GM21529 (cell line): ENCODE measurements at regions not wholly inside any gene's neighbourhood (a gene's known extent, or its start where the extent isn't known, plus 50 kb on each side); places are given as distances from the start of the nearest gene placed in this dataset.

ENCODE experiments used
- ATAC-seq: cut with Tn5 transposase; IDR thresholded peaks from one replicate; pipeline ENCODE4 v1.9.1; 2021; ENCODE audit not compliant: unreplicated experiment

DNA sequence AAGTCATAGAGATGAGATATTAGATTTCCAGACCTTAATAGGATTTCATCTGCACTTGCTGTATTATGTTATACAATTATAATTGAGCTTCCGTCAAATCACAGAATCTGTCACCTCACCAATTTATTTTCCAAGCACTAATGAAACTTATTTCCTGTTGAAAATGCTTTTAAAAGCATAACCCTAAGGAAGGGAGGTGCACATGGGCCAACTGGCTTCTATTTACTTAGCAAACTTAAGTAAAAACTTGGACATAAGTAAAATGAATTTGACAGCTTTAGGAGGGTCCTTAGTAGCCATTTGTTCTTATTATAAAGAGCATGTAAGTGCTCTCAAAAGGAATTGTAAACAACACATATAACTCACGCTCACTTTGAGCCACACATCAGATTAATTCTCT lies 462.2 kb upstream of the TMPO start:
- no peak for ATAC-seq

DNA sequence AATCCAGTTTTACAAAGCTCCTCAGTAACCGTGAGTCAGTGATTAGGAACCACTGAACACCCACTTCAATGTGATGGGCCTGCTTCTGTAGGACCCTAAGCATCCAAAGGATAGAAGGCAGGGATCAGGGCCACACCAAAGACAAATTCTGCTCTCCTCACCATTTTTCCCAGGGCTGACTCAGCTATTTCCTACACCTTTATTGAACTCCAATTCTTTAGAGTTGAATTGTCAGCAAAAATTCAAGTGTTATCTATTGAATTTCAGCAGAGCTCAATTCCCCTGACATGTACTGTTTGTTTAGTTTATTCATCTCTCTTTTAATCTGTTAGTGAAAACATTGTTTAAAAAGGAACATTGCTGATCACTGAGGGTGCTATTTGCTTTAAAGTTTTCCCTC lies 457.7 kb upstream of the TMPO start:
- no peak for ATAC-seq

DNA sequence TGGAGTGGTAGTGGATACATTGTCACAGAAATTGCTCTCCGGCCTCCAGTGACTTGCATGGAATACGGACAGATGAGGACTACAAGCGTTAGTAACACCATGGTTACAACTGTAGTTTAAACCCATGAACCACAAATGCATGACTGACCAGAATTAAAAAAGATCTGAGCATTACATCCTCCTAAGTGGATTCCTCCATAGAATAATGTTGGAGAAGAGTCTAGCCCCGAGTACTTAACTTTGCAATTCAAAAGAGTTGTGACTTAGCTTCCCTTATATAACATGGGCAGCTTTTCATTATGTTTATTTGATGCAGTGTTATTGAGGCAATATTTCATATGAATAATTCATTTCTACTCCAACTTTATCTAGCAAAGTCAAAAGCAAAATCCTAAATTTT lies 457.2 kb upstream of the TMPO start:
- no peak for ATAC-seq

DNA sequence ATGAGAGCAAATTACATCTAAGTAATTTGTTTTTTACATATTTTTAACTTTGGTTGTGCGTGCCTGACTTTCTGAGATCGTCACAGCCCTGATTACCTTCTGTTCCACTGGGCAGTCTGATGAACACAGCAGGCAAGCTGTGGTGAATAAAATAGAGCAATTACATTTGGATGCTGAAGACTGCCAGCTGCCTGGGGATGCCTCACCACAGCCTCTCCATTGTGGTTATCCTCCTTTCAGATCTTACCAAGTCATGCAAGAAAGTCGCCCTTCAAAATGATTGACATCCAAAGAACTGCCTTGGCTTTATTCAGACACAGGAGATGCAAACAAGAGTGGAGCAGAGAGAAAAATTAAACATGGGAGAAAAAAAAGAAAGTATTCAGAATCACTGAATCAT lies 456.6 kb upstream of the TMPO start:
- ATAC-seq = no peak

DNA sequence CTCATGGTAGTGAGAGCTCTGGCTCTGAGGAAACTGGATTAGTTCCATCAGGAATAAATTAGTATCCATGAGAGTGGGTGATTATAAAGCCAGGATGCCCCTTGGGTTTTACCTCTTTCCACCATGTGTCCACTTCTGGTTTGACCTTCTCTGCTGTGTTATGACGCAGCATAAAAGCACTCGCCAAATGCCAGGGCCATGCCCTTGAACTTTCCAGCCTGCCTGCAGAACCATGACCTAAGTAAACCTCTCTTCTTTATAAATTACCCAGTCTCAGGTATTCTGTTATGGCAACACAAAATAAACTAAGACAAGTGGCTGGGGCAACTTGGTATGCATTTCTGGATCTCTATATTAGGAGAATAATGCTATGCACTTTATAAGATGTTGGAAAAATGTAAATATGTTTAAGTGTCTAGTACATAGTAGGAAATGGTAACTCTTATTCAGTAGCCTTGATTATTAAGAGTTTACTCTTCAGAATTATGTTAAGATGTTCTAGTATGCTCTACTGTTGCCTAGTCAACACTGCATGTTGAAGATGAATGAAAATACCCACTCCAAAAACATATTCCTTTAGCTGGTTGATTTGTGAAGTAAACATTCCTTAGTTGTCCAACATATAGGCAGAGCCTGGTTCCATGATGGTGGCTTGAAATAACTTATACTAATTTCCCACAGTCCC lies 455.6 kb upstream of the TMPO start:
- no peak for ATAC-seq

DNA sequence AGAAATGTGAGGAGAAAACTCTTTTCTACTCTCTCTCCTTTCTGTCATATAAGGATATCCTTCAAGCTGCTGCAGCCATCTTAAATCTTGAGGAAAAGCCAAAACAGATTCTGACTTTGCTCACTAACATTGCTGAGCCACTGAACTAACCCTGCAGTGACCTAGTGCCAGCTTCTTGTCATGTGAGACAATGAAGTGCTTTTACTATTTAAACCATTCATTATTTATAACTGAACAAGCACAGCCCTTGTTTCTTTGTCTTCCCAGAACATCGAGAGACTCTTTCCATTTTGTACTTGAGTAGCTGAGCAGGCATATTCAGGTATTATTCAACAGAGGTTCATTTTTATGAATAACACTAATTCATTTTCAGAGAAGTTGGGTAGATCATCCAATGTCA lies 455.0 kb upstream of the TMPO start:
- ATAC-seq = no peak

DNA sequence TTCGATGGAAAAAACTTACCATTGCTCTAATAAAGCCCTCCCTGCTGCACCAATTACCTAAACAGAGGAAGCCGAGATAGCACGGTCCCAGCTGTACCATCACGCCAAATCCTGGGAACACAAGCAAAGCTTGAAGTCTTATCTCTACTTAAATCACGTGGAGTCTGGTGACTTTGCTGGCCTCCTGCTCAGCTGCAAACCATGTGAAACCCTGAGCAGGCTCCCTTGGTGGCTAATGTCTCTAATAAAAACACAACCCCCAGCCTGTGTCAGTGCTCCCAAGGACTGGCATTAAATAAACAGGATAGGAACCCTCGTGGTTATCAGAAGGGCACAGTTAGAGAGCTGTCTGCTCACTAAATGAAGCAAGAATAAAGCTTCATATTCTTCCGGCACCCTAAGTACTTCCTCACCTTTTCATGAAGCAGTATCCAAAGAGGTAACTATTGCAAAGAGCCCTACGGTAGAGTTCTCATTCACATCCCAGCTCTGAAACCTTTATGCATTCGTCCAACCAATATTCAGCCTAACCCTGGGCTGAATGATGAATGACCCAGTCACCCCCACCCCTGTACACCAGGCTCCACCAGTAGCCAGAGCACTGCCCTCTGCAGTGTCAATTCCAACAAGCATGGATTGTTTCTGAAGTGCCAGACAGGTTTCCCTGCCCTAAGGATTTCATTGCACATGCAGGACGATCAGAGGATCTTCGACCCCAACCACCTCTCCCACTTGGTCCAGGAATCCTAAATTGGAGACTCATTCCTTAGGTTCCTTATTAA lies 452.7 kb upstream of the TMPO start:
- ATAC-seq = no peak

DNA sequence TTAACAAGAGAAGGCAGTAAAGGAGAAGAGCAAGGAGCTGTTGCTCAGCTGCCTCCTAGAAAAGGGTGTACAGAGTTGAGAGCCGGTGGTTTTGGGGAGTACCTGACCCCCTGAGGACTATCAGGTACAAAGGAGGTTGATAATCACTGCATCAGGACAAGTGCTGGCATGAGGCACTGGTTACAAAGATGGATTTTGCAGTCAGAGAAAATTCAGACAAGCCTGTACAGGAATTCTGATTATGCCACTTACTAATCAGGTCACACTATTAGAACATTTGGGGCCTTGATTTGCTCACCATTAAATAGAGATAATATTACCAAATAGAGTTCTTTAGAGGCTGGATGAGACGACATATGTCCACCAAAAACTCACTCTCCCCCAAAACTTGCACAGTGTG lies 450.9 kb upstream of the TMPO start:
- no peak for ATAC-seq

DNA sequence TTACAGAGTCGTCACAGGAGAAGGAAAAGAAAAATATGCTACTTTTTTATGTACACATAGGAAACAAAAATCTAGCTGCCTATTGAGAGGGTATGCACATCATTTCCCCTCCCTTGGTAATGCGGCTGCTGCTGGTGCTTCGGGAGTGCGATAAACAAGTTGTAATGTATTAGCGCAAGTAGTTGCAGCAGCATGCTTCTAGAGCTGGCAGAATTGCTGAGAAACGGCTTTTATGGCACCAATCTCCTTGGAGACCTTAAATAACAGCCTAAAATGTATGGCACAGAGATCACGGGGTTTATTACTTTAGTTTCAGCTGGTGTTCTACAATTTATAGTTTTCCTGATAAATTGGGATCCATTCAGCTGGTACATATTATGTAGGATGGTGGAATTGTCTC lies 447.6 kb upstream of the TMPO start:
- ATAC-seq = no peak

DNA sequence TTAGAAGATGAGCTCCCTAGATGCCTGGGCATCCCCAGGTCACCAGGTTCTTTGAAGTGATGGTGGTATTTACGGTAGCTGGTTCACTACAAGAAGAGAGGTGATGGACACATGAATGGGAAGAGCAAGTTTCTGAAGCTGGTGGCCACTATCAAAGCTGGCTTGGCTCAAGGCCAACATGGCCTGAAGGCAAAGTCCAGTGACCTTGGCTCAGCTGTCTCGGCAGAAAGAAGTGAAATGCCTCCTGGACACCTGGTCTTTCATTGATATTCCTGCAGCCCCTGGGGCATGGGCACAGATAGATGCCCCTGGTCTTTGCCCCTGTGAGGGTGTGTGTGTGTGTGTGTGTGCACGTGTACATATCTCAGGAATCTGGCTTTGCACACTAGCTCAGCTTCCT lies 441.8 kb upstream of the TMPO start:
- ATAC-seq = no peak

DNA sequence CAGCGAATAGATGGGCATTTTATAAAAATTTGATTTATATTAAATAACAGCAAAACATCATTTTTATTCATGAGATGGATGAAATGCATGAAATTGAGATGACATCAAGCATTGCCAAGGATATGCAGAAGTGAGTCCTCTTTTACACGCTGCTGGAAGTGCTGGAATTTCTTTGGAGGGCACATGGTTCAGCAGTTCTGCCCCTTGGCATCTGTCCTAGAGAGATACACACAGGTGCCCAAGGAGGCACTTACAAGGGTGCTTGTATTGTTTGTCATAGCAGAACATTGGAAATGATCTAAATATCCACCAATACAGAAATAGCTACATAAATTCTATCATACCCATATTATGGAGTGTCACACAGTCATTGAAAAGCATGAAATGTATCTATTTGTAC lies 441.1 kb upstream of the TMPO start:
- ATAC-seq = no peak

DNA sequence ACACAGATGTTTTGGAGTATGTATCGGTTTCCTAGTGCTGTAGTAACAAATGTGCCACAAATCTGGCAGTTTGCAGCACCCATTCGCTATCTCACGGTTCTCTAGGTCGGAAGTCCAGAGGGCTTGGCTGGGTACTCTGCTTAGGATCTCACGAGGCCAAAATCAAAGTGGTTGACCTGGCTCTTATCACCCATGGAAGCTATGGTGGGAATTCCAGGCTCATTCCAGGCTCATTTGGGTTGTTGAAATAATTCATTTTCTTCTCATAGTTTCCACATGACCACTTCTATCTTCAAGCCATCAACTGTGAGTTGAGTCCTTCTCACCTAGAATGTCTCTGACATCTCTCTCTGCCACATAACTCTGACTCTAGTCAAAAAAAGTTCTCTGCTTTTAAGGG lies 431.0 kb upstream of the TMPO start:
- ATAC-seq = no peak

DNA sequence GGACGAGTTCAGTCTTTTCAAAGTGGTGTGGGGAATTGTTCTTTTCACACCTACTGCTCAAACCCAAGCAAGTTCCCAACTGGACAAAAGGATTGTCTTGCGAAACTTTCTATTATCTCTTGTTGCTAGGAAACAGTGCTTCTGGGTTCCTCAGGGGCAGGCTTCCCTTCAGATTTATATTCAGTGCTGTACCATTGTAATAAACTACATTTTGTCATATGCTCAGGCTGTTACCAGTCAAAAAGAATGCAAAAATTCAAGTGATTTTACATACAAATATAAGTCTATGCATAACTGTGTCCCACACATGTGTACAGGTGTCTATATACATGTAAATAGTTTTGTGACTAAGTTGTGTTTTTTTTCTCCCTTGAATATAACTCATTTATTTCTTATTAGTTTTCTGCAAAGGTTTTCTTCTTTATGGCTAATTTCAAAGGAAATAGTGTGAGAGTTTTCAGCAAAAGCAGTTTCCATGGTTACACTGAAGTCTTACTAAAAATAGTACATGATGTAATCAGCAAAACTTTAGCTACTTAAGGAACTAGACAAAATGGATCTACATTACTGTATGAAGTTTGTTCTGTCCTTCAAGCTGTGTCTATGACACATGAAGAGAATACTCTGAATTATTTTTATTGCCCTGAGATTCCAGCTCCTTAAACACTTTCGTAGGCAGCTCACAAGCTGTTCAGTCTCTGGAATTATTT lies 430.2 kb upstream of the TMPO start:
- no peak for ATAC-seq

DNA sequence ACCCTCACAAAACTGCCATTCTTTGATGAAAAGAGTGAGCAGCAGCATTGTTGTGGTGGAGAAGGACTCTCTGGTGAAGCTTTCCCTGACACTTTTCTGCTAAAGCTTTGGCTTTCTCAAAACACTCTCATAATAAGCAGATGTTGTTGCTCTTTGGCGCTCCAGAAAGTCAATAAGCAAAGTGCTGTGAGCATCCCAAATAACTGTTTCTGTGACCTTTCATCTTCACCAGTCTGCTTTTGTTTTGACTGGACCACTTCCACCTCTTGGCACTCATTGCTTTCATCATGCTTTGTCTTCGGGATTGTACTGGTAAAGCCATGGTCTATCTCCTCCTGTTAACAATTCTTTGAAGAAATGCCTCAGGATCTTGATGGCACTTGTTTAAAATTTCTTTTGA lies 424.7 kb upstream of the TMPO start:
- no peak for ATAC-seq

DNA sequence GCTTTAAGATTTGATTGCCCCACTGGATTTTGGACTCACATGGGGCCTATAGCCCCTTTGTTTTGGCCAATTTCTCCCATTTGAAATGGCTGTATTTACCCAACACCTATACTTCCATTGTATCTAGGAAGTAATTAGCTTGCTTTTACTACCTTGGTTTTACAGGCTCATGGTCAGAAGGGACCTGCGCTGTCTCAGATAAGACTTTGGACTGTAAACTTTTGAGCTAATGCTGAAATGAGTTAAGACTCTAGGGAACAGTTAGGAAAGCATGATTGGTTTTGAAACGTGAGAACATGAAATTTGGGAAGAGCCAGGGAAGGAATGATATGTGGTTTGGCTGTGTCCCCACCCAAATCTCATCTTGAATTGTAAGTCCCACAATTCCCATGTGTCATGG lies 419.0 kb upstream of the TMPO start:
- no peak for ATAC-seq

DNA sequence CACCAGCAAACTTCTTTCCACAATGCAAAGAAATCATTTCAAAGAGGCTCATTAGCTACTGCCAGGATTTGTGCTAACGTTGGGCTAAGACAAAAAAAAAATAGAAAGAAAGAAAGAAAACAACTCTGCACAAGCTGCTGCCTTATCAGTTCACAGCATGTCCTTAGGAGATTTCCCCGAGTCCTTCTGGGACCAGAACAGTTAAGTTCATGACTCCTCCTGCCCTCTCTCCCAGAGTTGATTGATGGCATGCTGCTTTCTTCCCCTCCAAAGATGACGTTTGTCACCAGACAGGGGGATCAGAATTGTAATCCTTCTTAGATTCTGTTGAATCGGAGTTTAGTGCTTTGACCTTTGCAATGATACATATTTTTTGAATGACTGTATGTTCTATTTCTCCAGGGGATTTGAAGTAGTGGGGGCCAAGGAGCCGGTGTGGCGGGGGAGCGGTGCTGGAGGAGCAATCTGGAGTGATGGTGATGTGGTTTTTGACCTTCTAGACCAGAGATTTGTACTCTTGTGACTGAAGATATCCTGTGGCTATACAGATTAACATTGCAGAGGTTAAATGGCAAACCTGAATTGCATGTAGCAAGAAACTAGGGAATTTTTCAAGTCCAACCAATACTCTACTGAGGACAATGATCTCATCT lies 409.2 kb upstream of the TMPO start:
- ATAC-seq = no peak

DNA sequence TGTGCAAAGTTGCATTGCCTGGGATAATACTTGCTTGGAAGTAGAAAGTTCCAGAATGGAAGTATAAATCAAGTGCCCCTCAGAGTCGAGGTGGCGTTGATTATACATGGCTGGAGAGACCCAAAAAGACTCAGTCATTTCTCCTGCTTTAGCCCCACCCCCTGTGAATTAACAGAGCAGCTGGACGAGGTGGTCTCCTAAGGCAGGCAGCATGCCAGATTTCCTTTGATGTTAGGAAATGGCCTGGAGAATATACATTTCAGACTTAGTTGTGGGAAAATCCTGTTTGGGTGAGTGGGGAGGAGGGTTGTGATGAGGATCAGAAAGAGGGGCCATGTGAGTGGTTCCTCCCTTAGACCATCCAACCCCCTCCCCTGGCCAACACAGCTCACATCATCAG lies 406.1 kb upstream of the TMPO start:
- ATAC-seq = no peak

DNA sequence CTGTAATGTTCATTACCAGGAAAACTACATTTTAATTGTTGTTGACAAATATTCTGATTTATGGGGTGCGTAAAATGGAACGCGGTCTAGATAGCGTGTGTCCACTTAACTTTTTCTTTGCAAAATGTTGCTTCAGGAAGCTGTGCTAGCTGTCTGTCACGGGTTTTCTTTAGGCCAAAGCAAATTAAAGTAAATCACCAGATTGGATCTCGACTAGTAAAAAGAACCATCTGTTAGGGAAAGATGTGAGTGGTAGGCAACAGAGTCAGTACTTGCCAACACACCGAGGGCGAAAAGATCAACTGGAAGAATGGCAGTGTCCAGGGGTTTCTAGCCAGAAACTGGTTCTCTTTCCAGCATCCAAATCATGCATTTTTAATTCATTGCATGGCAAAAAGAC lies 404.9 kb upstream of the TMPO start:
- ATAC-seq = no peak

DNA sequence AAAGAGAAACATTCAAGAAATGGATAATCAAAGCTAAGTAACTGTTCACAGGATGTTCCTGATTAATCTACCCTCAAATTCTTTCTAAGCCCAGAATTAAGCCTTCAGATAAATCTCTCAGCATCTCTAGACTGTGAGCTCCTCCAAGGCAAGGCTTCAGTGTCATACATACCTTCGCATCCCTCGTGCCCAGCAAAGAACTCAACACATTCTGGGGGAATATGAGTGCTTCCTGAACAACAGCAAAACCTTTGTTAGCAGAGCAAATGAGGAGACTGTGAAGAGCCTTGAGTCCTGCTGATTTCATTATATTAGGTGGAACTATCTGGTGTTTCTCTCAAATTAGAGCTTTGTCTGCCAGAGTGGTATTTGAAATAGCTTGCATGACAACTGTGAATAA lies 401.8 kb upstream of the TMPO start:
- ATAC-seq = no peak

DNA sequence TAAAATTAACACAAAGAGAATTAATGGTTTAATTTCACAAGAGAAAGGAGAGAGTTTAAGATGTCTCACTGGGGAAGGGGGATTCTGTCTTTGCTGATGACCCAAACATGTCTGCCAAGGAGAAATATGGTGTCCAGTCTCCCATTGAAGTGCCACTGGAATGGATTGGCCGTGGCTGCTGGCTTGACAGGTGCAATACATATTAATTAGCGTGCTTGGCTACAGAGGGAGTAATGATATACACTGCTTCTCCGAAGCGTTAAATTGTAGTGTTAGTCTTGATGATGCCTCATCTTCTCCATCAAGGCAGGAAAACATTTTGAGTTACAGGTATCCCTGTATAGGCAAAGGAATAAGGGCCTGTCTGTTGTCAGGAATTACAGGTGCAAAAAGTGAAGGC lies 393.4 kb upstream of the TMPO start:
- ATAC-seq = no peak

DNA sequence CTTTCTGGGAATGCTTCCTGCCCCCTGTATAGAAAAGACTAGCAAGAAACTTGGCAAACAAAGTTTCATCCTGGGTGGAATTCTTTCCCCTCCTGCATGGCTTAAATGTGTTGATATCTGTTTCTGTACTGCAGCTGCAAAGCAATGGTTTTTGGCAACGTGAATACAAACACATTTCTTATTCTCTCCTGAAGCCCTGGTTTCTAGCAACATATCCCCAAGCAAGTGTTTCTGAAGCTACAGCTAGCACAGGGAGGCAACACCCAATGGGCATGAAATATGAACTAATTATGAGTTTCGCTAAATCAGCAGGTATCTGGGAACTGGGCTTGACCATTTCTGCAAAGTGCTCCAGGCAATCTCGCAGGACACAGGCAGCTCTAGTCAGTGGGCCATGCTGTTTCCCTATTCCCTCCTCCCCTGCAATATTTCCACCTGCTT lies 392.3 kb upstream of the TMPO start:
- no peak for ATAC-seq
